ENCODE measurements at regions not wholly inside any gene's neighbourhood (a gene's known extent, or its start where the extent isn't known, plus 50 kb on each side); places are given as distances from the start of the nearest gene placed in this dataset.
A peak's percentile ranks its signal among the peaks of the same experiment; 100 is the strongest.
"Not testable (repeated sequence)": the region's sequence is repeated elsewhere in the genome, so short reads cannot be mapped to it uniquely, and the experiment has no call there.

DNA sequence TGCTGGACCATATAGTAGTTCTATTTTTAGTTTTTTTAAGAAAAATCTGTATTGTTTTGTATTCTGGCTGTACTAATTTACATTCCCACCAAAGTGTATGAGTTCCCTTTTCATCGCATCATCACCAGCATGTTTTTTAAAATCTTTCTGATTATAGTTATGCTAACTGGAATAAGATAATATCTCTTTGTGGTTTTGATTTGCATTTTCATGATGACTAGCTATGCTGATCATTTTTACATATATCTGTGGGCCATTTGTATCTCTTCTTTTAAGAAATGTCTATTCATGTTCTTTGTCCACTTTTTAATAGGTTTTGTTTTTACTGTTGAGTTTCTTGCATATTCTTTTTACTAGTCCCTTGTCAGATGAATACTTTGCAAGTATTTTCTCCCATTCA is 238.0 kb downstream of the FBXO4 start:
- POLR2A ChIA-PET (ENCODE audit: unreplicated experiment): no interaction called here
- TF ChIP-seq EZH2 (IDR thresholded peaks at IDR 0.05; ENCODE audit: low read length, unreplicated experiment) (no peak), EZH2phosphoT487 (IDR thresholded peaks at IDR 0.05; ENCODE audit: borderline replicate concordance, low read length) (no peak)
- TF ChIP-seq, protein P1, sequence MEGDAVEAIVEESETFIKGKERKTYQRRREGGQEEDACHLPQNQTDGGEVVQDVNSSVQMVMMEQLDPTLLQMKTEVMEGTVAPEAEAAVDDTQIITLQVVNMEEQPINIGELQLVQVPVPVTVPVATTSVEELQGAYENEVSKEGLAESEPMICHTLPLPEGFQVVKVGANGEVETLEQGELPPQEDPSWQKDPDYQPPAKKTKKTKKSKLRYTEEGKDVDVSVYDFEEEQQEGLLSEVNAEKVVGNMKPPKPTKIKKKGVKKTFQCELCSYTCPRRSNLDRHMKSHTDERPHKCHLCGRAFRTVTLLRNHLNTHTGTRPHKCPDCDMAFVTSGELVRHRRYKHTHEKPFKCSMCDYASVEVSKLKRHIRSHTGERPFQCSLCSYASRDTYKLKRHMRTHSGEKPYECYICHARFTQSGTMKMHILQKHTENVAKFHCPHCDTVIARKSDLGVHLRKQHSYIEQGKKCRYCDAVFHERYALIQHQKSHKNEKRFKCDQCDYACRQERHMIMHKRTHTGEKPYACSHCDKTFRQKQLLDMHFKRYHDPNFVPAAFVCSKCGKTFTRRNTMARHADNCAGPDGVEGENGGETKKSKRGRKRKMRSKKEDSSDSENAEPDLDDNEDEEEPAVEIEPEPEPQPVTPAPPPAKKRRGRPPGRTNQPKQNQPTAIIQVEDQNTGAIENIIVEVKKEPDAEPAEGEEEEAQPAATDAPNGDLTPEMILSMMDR (conservative IDR thresholded peaks at IDR 0.05; ENCODE audit: low read depth, low read length): no peak
- Histone ChIP-seq H3K27ac (ENCODE audit: low read length) (no peak overlapping the region), H3K27me3 (ENCODE audit: low read length) (0 out of 2 replicates have a peak, but pooled peaks cover 2% of the 10 kb centered on the region), H3F3A (ENCODE audit: low read length, unreplicated experiment) (no peaks in the 10 kb centered on the region), H2AFZ (ENCODE audit: low read length) (no peak overlapping the region), H4K20me1 (ENCODE audit: low read length) (no peaks in the 10 kb centered on the region), H3K9me2 (replicated peaks; ENCODE audit: low read length) (no peaks in the 10 kb centered on the region), H3K9me3 (ENCODE audit: low read length) (no peaks in the 10 kb centered on the region), H3K4me1 (ENCODE audit: insufficient read depth, low read length) (no peaks in the 10 kb centered on the region), H3K4me2 (ENCODE audit: low read length) (no peak overlapping the region), H3K4me3 (ENCODE audit: low read length) (no peak overlapping the region), H3K79me2 (ENCODE audit: low read length) (no peaks in the 10 kb centered on the region), H3K9ac (ENCODE audit: low read length) (no peak overlapping the region), H3K36me3 (ENCODE audit: low read depth, low read length) (no peaks in the 10 kb centered on the region)
- DNase-seq: no peak
- no TSS peak for BruUV-seq (replicated peaks)
- CTCF ChIA-PET: no interaction called here
- ATAC-seq: no peak
- intact Hi-C loops (cut with micrococcal nuclease): no loop called here

DNA sequence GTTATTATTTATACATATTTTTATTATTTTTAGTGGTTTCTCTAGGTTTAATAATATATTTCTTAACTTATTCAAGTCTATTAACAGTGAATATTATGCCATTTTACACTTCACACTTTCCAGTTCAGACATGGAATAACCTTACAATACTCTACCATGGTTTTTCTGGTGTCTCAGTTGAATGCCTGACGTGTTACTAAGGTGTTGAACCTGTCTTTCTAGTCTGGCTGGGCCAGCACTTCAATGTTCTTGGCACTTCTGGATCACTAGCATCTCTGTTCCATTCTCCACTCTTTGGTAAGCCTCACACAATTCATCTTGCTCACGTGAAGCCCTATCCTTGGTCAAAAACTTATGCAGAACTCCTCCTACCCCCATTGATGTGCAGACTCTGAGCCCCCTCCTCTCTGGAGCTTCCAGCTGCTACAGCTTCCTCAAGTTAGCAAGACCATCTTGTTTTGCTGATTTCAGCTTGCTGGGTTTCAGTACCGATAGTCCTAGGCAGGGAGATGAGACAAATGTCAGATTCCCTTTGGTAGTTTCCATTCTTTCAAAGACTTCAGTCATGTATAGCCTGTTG is 243.1 kb downstream of the FBXO4 start:
- DNase-seq: peak; percentile 53
- H3K27me3 ChIP-seq (ENCODE audit: low read length): 0 out of 2 replicates have a peak, but pooled peaks cover 2% of the 10 kb centered on the region
- POLR2A ChIA-PET (ENCODE audit: unreplicated experiment): interaction anchor here (0.6 kb wide), 1 partner anchor 51 kb away, joined by 4 read pairs; no protein-coding TSS in a partner anchor
- no peak for ATAC-seq
- BruUV-seq (replicated peaks): no TSS peak
- no peaks in the 10 kb centered on the region for H3K79me2 ChIP-seq (ENCODE audit: low read length)
- peaks cover 6% of the 10 kb centered on the region; the same call in 1 of the 2 replicates for H3K4me1 ChIP-seq (ENCODE audit: insufficient read depth, low read length)
- intact Hi-C loops (cut with micrococcal nuclease): no loop called here
- H2AFZ ChIP-seq (ENCODE audit: low read length): no peak overlapping the region
- H3K4me2 ChIP-seq (ENCODE audit: low read length): no peak overlapping the region
- H3K27ac ChIP-seq (ENCODE audit: low read length): no peak overlapping the region
- H3K36me3 ChIP-seq (ENCODE audit: low read depth, low read length): no peaks in the 10 kb centered on the region
- no peak overlapping the region for H3K4me3 ChIP-seq (ENCODE audit: low read length)
- H4K20me1 ChIP-seq (ENCODE audit: low read length): no peaks in the 10 kb centered on the region
- H3F3A ChIP-seq (ENCODE audit: low read length, unreplicated experiment): no peaks in the 10 kb centered on the region
- H3K9me3 ChIP-seq (ENCODE audit: low read length): no peaks in the 10 kb centered on the region
- H3K9ac ChIP-seq (ENCODE audit: low read length): no peak overlapping the region
- no peaks in the 10 kb centered on the region for H3K9me2 ChIP-seq (replicated peaks; ENCODE audit: low read length)
- no peak for TF ChIP-seq EZH2phosphoT487 (IDR thresholded peaks at IDR 0.05; ENCODE audit: borderline replicate concordance, low read length)
- no peak for TF ChIP-seq EZH2 (IDR thresholded peaks at IDR 0.05; ENCODE audit: low read length, unreplicated experiment)
- TF ChIP-seq, protein P1 (conservative IDR thresholded peaks at IDR 0.05; ENCODE audit: low read depth, low read length): no peak
- CTCF ChIA-PET: no interaction called here

DNA sequence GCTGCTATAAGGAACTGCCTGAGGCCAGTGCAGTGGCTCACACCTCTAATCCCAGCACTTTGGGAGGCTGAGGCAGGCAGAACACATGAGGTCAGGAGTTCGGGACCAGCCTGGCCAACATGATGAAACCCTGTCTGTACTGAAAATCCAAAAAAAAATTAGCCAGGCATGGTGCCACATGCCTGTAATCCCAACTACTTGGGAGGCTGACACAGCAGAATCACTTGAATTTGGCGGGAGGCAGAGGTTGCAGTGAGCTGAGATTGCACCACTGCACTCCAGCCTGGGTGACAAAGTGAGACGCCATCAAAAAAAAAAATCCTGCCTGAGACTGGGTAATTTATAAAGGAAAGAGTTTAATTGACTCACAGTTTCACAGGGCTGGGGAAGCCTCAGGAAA is 247.1 kb upstream of the GHR start:
- BruUV-seq (replicated peaks); H3K4me3 ChIP-seq (ENCODE audit: low read length); DNase-seq; H3K9me2 ChIP-seq (replicated peaks; ENCODE audit: low read length); H3K4me2 ChIP-seq (ENCODE audit: low read length); H3K36me3 ChIP-seq (ENCODE audit: low read depth, low read length); H3K79me2 ChIP-seq (ENCODE audit: low read length); H3K27ac ChIP-seq (ENCODE audit: low read length); ATAC-seq; POLR2A ChIA-PET (ENCODE audit: unreplicated experiment); H2AFZ ChIP-seq (ENCODE audit: low read length); H3K4me1 ChIP-seq (ENCODE audit: insufficient read depth, low read length); intact Hi-C loops (cut with micrococcal nuclease); H4K20me1 ChIP-seq (ENCODE audit: low read length); H3K9ac ChIP-seq (ENCODE audit: low read length); H3K9me3 ChIP-seq (ENCODE audit: low read length); CTCF ChIA-PET; H3F3A ChIP-seq (ENCODE audit: low read length, unreplicated experiment): not testable (repeated sequence)
- H3K27me3 ChIP-seq (ENCODE audit: low read length): peaks cover 11% of the 10 kb centered on the region; the same call in 1 of the 2 replicates

- H3K79me2 ChIP-seq (ENCODE audit: low read length); H2AFZ ChIP-seq (ENCODE audit: low read length); H3K9me3 ChIP-seq (ENCODE audit: low read length); BruUV-seq (replicated peaks); H3K4me3 ChIP-seq (ENCODE audit: low read length); ATAC-seq; H3K36me3 ChIP-seq (ENCODE audit: low read depth, low read length); H3K9me2 ChIP-seq (replicated peaks; ENCODE audit: low read length); H3K4me2 ChIP-seq (ENCODE audit: low read length); H3F3A ChIP-seq (ENCODE audit: low read length, unreplicated experiment); H3K27ac ChIP-seq (ENCODE audit: low read length); H3K4me1 ChIP-seq (ENCODE audit: insufficient read depth, low read length); H3K9ac ChIP-seq (ENCODE audit: low read length); intact Hi-C loops (cut with micrococcal nuclease); H3K27me3 ChIP-seq (ENCODE audit: low read length); DNase-seq; POLR2A ChIA-PET (ENCODE audit: unreplicated experiment); H4K20me1 ChIP-seq (ENCODE audit: low read length); CTCF ChIA-PET: not testable (repeated sequence)
Observed at GRCh38 chr5:42179843-42180242, 243.4 kb upstream of the GHR start.
